Fibroblast of lung (primary cell): ENCODE measurements at regions not wholly inside any gene's neighbourhood (a gene's known extent, or its start where the extent isn't known, plus 50 kb on each side); places are given as distances from the start of the nearest gene placed in this dataset.

ENCODE experiments used
- EZH2 ChIP-seq: IDR thresholded peaks from 2 replicates; pipeline ENCODE4 v1.5.1; 2012; ENCODE audit warnings: low read length, control low read depth, mild to moderate bottlenecking; ENCODE audit errors: missing control alignments
- TF ChIP-seq, protein P1 (sequence below), 2 donors: IDR thresholded peaks in 1 of 2; conservative IDR thresholded peaks in 1 of 2; 1 replicate in 1 of 2; 2 replicates in 1 of 2; pipeline ENCODE4 v1.5.1; 2011 to 2012; ENCODE audit warnings: low read length in 2 of 2, control low read depth in 1 of 2, inconsistent platforms in 1 of 2, low read depth in 1 of 2, mild to moderate bottlenecking in 1 of 2

DNA sequence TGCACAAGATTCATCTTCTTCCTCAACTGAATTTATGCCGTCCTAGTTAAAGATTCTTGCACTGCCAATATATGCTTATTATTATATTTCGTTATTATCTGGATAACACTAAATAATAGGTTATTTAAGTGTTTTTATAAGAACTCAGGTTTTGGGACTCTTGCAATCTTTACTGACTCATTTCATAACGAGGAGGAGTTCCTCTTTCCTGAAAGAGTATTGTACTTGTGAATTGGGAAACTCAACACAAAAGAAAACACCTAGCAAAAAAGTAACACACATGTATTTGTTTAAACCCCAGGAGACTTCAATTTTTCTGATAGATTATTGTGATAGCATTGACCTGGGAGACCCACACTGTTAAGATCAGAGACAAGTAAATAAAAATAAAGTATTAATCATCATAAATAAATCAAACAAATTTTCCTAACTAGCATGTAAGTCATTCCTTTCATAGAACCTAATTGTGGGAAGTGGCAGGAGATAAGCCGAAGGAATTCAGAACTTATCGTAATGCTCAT is 505.8 kb downstream of the KCNJ2 start:
- TF ChIP-seq, protein P1, sequence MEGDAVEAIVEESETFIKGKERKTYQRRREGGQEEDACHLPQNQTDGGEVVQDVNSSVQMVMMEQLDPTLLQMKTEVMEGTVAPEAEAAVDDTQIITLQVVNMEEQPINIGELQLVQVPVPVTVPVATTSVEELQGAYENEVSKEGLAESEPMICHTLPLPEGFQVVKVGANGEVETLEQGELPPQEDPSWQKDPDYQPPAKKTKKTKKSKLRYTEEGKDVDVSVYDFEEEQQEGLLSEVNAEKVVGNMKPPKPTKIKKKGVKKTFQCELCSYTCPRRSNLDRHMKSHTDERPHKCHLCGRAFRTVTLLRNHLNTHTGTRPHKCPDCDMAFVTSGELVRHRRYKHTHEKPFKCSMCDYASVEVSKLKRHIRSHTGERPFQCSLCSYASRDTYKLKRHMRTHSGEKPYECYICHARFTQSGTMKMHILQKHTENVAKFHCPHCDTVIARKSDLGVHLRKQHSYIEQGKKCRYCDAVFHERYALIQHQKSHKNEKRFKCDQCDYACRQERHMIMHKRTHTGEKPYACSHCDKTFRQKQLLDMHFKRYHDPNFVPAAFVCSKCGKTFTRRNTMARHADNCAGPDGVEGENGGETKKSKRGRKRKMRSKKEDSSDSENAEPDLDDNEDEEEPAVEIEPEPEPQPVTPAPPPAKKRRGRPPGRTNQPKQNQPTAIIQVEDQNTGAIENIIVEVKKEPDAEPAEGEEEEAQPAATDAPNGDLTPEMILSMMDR (conservative IDR thresholded peaks at IDR 0.05 in 1 of 2, IDR thresholded peaks at IDR 0.05 in 1 of 2; ENCODE audit: low read depth in 1 of 2, low read length in 2 of 2) = no peak
- TF ChIP-seq EZH2 = no peak
